ENCODE measurements at regions not wholly inside any gene's neighbourhood (a gene's known extent, or its start where the extent isn't known, plus 50 kb on each side); places are given as distances from the start of the nearest gene placed in this dataset.

DNA sequence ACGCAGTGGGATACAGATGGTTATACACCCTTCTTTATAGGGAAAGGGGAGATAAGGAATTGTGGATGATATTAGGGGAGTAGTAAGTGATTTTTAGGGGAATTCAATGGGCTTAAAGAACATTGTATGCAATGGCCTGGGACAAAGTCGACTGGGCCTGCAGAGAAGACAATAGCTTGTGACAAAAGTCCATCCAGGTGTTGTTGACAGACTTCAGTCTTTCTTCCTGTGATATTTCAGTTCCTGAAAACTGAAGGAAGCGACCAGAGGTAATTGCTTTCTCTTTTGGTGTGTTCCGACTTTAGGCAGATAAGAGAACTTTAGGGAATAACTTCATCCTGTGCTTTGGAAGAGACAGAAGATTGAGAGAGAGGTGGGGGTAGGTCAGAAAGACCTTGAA, 83.1 kb upstream of the NEUROD1 start:
- no peak overlapping the region for H3K9ac ChIP-seq (ENCODE audit: low read length)
- H3F3A ChIP-seq (ENCODE audit: insufficient read depth): no peaks in the 10 kb centered on the region
- H2AFZ ChIP-seq (ENCODE audit: low read depth, low read length, severe bottlenecking): no peak overlapping the region
- no peak overlapping the region for H3K4me3 ChIP-seq (ENCODE audit: insufficient read depth, low read length, poor library complexity, severe bottlenecking)
- no peak overlapping the region for H3K4me2 ChIP-seq (ENCODE audit: low read depth, low read length, poor library complexity, severe bottlenecking)
- no peaks in the 10 kb centered on the region for H3K27me3 ChIP-seq (ENCODE audit: low read length)
- H3K9me3 ChIP-seq (ENCODE audit: insufficient read depth, low read length): no peaks in the 10 kb centered on the region
- TF ChIP-seq, protein P1, sequence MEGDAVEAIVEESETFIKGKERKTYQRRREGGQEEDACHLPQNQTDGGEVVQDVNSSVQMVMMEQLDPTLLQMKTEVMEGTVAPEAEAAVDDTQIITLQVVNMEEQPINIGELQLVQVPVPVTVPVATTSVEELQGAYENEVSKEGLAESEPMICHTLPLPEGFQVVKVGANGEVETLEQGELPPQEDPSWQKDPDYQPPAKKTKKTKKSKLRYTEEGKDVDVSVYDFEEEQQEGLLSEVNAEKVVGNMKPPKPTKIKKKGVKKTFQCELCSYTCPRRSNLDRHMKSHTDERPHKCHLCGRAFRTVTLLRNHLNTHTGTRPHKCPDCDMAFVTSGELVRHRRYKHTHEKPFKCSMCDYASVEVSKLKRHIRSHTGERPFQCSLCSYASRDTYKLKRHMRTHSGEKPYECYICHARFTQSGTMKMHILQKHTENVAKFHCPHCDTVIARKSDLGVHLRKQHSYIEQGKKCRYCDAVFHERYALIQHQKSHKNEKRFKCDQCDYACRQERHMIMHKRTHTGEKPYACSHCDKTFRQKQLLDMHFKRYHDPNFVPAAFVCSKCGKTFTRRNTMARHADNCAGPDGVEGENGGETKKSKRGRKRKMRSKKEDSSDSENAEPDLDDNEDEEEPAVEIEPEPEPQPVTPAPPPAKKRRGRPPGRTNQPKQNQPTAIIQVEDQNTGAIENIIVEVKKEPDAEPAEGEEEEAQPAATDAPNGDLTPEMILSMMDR (IDR thresholded peaks at IDR 0.05; ENCODE audit: insufficient read depth, low read length, poor library complexity, severe bottlenecking): no peak
- TF ChIP-seq EZH2phosphoT487 (conservative IDR thresholded peaks at IDR 0.05; ENCODE audit: low read length): no peak
- no peak overlapping the region for H3K27ac ChIP-seq (ENCODE audit: low read depth, low read length)
- no peaks in the 10 kb centered on the region for H3K36me3 ChIP-seq (ENCODE audit: low read length)
- no peaks in the 10 kb centered on the region for H4K20me1 ChIP-seq (ENCODE audit: low read depth, low read length)
- H3K9me2 ChIP-seq (replicated peaks; ENCODE audit: insufficient read depth, low read length): no peaks in the 10 kb centered on the region
- H3K79me2 ChIP-seq (ENCODE audit: insufficient read depth, low read length): no peaks in the 10 kb centered on the region

DNA sequence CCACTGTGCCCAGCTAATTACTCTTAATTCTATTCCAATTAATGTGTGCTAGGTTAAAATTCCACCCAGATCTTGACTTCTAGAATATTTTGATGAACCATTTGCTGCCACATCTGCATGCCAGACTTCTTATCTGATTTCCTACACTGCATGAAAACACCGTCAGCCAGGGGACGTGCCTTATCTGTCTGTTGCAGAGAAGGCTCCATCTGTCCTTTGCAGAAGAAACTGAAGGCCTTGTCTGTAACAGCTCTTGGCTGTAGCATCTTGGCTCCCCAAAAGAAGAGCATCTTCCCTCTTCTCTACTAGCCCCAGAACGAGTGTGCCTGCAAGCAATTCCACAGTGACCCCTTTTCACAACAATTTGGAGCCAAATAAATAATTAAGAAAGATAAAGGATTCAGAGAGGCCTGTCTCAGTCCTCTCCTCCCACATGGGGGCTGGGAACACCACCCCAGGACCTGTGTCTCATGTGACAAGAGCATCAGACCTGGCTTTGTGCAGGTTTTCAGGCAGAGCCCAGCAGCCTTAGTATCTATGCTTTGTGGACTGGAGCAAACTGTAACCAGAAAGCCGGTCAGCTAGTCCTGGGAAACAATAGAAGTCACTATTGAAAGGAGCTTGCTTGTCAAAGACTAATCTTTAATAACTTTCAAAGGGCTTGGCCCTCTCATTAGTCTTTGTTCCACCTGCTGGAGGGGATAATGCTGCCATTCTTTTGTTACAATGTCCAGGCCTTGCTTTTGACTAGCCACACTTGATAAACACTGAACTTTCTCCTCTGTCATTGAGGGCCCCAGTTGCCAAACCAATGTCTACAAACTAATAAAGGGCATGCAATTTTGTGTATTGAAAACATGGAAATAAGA, 84.0 kb upstream of the NEUROD1 start:
- Histone ChIP-seq H3K9ac (ENCODE audit: low read length) (no peak overlapping the region), H3K36me3 (ENCODE audit: low read length) (no peaks in the 10 kb centered on the region), H2AFZ (ENCODE audit: low read depth, low read length, severe bottlenecking) (no peak overlapping the region), H3K9me2 (replicated peaks; ENCODE audit: insufficient read depth, low read length) (no peaks in the 10 kb centered on the region), H3K4me2 (ENCODE audit: low read depth, low read length, poor library complexity, severe bottlenecking) (no peak overlapping the region), H3K9me3 (ENCODE audit: insufficient read depth, low read length) (no peaks in the 10 kb centered on the region), H3K4me3 (ENCODE audit: insufficient read depth, low read length, poor library complexity, severe bottlenecking) (no peak overlapping the region), H3K27me3 (ENCODE audit: low read length) (no peaks in the 10 kb centered on the region), H3K27ac (ENCODE audit: low read depth, low read length) (no peak overlapping the region), H4K20me1 (ENCODE audit: low read depth, low read length) (no peaks in the 10 kb centered on the region), H3K79me2 (ENCODE audit: insufficient read depth, low read length) (no peaks in the 10 kb centered on the region), H3F3A (ENCODE audit: insufficient read depth) (no peaks in the 10 kb centered on the region)
- no peak for TF ChIP-seq EZH2phosphoT487 (conservative IDR thresholded peaks at IDR 0.05; ENCODE audit: low read length)
- TF ChIP-seq, protein P1 (IDR thresholded peaks at IDR 0.05; ENCODE audit: insufficient read depth, low read length, poor library complexity, severe bottlenecking): no peak

DNA sequence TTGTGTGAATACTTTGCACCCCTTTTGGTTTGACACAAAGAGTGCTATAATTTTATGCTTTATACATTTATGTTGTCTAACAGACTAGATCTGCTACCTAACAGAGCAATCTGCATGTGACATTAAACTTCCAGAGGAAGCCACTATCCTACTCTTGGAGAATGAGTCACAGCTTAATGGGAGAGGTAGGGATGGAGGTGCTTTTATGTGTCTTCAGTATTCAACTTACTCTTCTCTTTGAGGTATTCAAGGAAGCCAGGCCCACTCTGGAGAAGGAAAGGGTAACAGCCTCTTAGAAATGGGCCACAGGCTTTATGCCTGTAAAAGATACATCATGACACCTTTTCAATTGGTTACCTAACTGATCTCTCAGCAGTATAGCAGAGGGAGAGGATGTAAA, 85.8 kb upstream of the NEUROD1 start:
- no peak overlapping the region for H3K9ac ChIP-seq (ENCODE audit: low read length)

More for the DNA sequence above, 85.8 kb upstream of the NEUROD1 start:
- no peak for TF ChIP-seq EZH2phosphoT487 (conservative IDR thresholded peaks at IDR 0.05; ENCODE audit: low read length)
- TF ChIP-seq, protein P1 (IDR thresholded peaks at IDR 0.05; ENCODE audit: insufficient read depth, low read length, poor library complexity, severe bottlenecking): no peak
- Histone ChIP-seq H2AFZ (ENCODE audit: low read depth, low read length, severe bottlenecking) (no peak overlapping the region), H3K4me3 (ENCODE audit: insufficient read depth, low read length, poor library complexity, severe bottlenecking) (no peak overlapping the region), H3F3A (ENCODE audit: insufficient read depth) (no peaks in the 10 kb centered on the region), H3K27ac (ENCODE audit: low read depth, low read length) (no peak overlapping the region), H3K9me2 (replicated peaks; ENCODE audit: insufficient read depth, low read length) (no peaks in the 10 kb centered on the region), H3K36me3 (ENCODE audit: low read length) (no peaks in the 10 kb centered on the region), H3K4me2 (ENCODE audit: low read depth, low read length, poor library complexity, severe bottlenecking) (no peak overlapping the region), H4K20me1 (ENCODE audit: low read depth, low read length) (no peaks in the 10 kb centered on the region), H3K27me3 (ENCODE audit: low read length) (no peaks in the 10 kb centered on the region), H3K79me2 (ENCODE audit: insufficient read depth, low read length) (no peaks in the 10 kb centered on the region), H3K9me3 (ENCODE audit: insufficient read depth, low read length) (no peaks in the 10 kb centered on the region)

Measured in SU-DHL-6 (cell line).